ENCODE measurements at regions not wholly inside any gene's neighbourhood (a gene's known extent, or its start where the extent isn't known, plus 50 kb on each side); places are given as distances from the start of the nearest gene placed in this dataset.
"Not testable (repeated sequence)": the region's sequence is repeated elsewhere in the genome, so short reads cannot be mapped to it uniquely, and the experiment has no call there.

- DNase-seq: no peak
These were observed 195.2 kb upstream of the RAG2 start for GRCh38 chr11:36792996-36793914.

GRCh38 chr11:36791957-36792356 is 193.9 kb upstream of the RAG2 start:
- no peak for DNase-seq

- DNase-seq: no peak
These were observed 192.5 kb upstream of the RAG2 start for GRCh38 chr11:36790526-36790925.

- no peak for DNase-seq
These were observed 185.8 kb upstream of the RAG2 start for GRCh38 chr11:36783808-36784207.

- DNase-seq: no peak
These were observed 181.8 kb upstream of the RAG2 start for GRCh38 chr11:36779791-36780190.

GRCh38 chr11:36777311-36777710 is 179.3 kb upstream of the RAG2 start:
- DNase-seq: no peak

GRCh38 chr11:36775756-36776155 is 177.7 kb upstream of the RAG2 start:
- DNase-seq: no peak

GRCh38 chr11:36775130-36775529 is 177.1 kb upstream of the RAG2 start:
- no peak for DNase-seq

GRCh38 chr11:36774603-36775002 is 176.6 kb upstream of the RAG2 start:
- no peak for DNase-seq

- no peak for DNase-seq
These were observed 165.2 kb upstream of the RAG2 start for GRCh38 chr11:36763187-36763586.

GRCh38 chr11:36757075-36757474 is 159.0 kb upstream of the RAG2 start:
- no peak for DNase-seq

GRCh38 chr11:36753960-36754359 is 155.9 kb upstream of the RAG2 start:
- DNase-seq: no peak

- DNase-seq: no peak
These were observed 154.0 kb upstream of the RAG2 start for GRCh38 chr11:36751996-36752395.

- no peak for DNase-seq
These were observed 153.3 kb upstream of the RAG2 start for GRCh38 chr11:36751335-36751781.

GRCh38 chr11:36750349-36750748 is 152.3 kb upstream of the RAG2 start:
- no peak for DNase-seq

- no peak for DNase-seq
These were observed 150.8 kb upstream of the RAG2 start for GRCh38 chr11:36748836-36749235.

- DNase-seq: peak; percentile 72 to 86
These were observed 149.1 kb upstream of the RAG2 start for GRCh38 chr11:36746886-36747710.

- DNase-seq: peak; percentile 10 to 67
These were observed 146.5 kb upstream of the RAG2 start for GRCh38 chr11:36744375-36745168.

- DNase-seq: no peak
These were observed 145.0 kb upstream of the RAG2 start for GRCh38 chr11:36743039-36743438.

GRCh38 chr11:36741515-36741914 is 143.5 kb upstream of the RAG2 start:
- no peak for DNase-seq

- no peak for DNase-seq
These were observed 140.3 kb upstream of the RAG2 start for GRCh38 chr11:36738292-36738861.

- DNase-seq: no peak
These were observed 138.1 kb upstream of the RAG2 start for GRCh38 chr11:36736103-36736502.

GRCh38 chr11:36733721-36734120 is 135.7 kb upstream of the RAG2 start:
- not testable (repeated sequence) for DNase-seq

Data from NCI-H1930 (cell line).